ENCODE measurements at regions not wholly inside any gene's neighbourhood (a gene's known extent, or its start where the extent isn't known, plus 50 kb on each side); places are given as distances from the start of the nearest gene placed in this dataset.

GRCh38 chr22:48055827-48056226 is 1293.4 kb downstream of the TBC1D22A start:
- no peak for DNase-seq (ENCODE audit: low read depth in 4 of 4, low spot score in 3 of 4)

GRCh38 chr22:48055185-48055584 is 1292.7 kb downstream of the TBC1D22A start:
- no peak for DNase-seq (ENCODE audit: low read depth in 4 of 4, low spot score in 3 of 4)

GRCh38 chr22:48054596-48054995 is 1292.1 kb downstream of the TBC1D22A start:
- DNase-seq (ENCODE audit: low read depth in 4 of 4, low spot score in 3 of 4): no peak

- DNase-seq (ENCODE audit: low read depth in 4 of 4, low spot score in 3 of 4): no peak
These were observed 1291.5 kb downstream of the TBC1D22A start for GRCh38 chr22:48053973-48054372.

GRCh38 chr22:48053486-48053885 is 1291.0 kb downstream of the TBC1D22A start:
- DNase-seq (ENCODE audit: low read depth in 4 of 4, low spot score in 3 of 4): no peak

GRCh38 chr22:48052621-48052890 is 1290.1 kb downstream of the TBC1D22A start:
- DNase-seq (ENCODE audit: low read depth in 4 of 4, low spot score in 3 of 4): no peak

GRCh38 chr22:48051796-48052620 is 1289.6 kb downstream of the TBC1D22A start:
- no peak for DNase-seq (ENCODE audit: low read depth in 4 of 4, low spot score in 3 of 4)

- DNase-seq (ENCODE audit: low read depth in 4 of 4, low spot score in 3 of 4): no peak
These were observed 1288.4 kb downstream of the TBC1D22A start for GRCh38 chr22:48050836-48051235.

GRCh38 chr22:48049116-48049515 is 1286.7 kb downstream of the TBC1D22A start:
- no peak for DNase-seq (ENCODE audit: low read depth in 4 of 4, low spot score in 3 of 4)

GRCh38 chr22:48047722-48048500 is 1285.5 kb downstream of the TBC1D22A start:
- no peak for DNase-seq (ENCODE audit: low read depth in 4 of 4, low spot score in 3 of 4)

GRCh38 chr22:48045369-48045768 is 1282.9 kb downstream of the TBC1D22A start:
- DNase-seq (ENCODE audit: low read depth in 4 of 4, low spot score in 3 of 4): no peak

GRCh38 chr22:48044487-48045060 is 1282.1 kb downstream of the TBC1D22A start:
- DNase-seq (ENCODE audit: low read depth in 4 of 4, low spot score in 3 of 4): no peak

- DNase-seq (ENCODE audit: low read depth in 4 of 4, low spot score in 3 of 4): no peak
These were observed 1281.1 kb downstream of the TBC1D22A start for GRCh38 chr22:48043581-48043980.

- DNase-seq (ENCODE audit: low read depth in 4 of 4, low spot score in 3 of 4): no peak
These were observed 1280.4 kb downstream of the TBC1D22A start for GRCh38 chr22:48042621-48043395.

GRCh38 chr22:48039326-48039725 is 1276.9 kb downstream of the TBC1D22A start:
- no peak for DNase-seq (ENCODE audit: low read depth in 4 of 4, low spot score in 3 of 4)

GRCh38 chr22:48037618-48038017 is 1275.2 kb downstream of the TBC1D22A start:
- no peak for DNase-seq (ENCODE audit: low read depth in 4 of 4, low spot score in 3 of 4)

- DNase-seq (ENCODE audit: low read depth in 4 of 4, low spot score in 3 of 4): no peak
These were observed 1273.4 kb downstream of the TBC1D22A start for GRCh38 chr22:48035897-48036296.

- DNase-seq (ENCODE audit: low read depth in 4 of 4, low spot score in 3 of 4): no peak
These were observed 1269.1 kb downstream of the TBC1D22A start for GRCh38 chr22:48031589-48031988.

- DNase-seq (ENCODE audit: low read depth in 4 of 4, low spot score in 3 of 4): no peak
These were observed 1262.6 kb downstream of the TBC1D22A start for GRCh38 chr22:48025096-48025495.

GRCh38 chr22:48021991-48022401 is 1259.5 kb downstream of the TBC1D22A start:
- DNase-seq (ENCODE audit: low read depth in 4 of 4, low spot score in 3 of 4): no peak

- DNase-seq (ENCODE audit: low read depth in 4 of 4, low spot score in 3 of 4): no peak
These were observed 1255.9 kb downstream of the TBC1D22A start for GRCh38 chr22:48018346-48018745.
